ENCODE measurements at regions not wholly inside any gene's neighbourhood (a gene's known extent, or its start where the extent isn't known, plus 50 kb on each side); places are given as distances from the start of the nearest gene placed in this dataset.
"Not testable (repeated sequence)": the region's sequence is repeated elsewhere in the genome, so short reads cannot be mapped to it uniquely, and the experiment has no call there.

DNA sequence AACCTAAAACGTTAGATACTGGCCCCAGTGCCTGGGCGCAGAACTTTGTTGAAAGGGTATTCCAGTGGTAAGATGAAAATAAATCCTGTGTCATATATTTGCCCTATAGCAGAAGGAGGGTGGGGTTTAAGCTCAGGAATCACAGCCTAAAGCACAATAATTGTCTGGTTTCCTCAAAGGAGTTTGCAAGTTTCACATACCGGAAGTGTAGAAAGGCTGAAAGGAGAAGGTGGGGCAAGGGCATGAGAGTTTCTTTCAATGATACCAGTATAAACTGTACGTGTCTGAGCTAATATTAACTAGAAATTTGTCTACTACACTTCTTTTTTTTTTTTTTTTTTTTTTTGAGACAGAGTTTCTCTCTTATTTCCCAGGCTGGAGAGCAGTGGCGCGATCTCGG, 147.9 kb upstream of the WWC1 start:
- TF ChIP-seq, protein P1, sequence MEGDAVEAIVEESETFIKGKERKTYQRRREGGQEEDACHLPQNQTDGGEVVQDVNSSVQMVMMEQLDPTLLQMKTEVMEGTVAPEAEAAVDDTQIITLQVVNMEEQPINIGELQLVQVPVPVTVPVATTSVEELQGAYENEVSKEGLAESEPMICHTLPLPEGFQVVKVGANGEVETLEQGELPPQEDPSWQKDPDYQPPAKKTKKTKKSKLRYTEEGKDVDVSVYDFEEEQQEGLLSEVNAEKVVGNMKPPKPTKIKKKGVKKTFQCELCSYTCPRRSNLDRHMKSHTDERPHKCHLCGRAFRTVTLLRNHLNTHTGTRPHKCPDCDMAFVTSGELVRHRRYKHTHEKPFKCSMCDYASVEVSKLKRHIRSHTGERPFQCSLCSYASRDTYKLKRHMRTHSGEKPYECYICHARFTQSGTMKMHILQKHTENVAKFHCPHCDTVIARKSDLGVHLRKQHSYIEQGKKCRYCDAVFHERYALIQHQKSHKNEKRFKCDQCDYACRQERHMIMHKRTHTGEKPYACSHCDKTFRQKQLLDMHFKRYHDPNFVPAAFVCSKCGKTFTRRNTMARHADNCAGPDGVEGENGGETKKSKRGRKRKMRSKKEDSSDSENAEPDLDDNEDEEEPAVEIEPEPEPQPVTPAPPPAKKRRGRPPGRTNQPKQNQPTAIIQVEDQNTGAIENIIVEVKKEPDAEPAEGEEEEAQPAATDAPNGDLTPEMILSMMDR (IDR thresholded peaks at IDR 0.05; ENCODE audit: poor library complexity, severe bottlenecking) = not testable (repeated sequence)
- TF ChIP-seq, protein P2, sequence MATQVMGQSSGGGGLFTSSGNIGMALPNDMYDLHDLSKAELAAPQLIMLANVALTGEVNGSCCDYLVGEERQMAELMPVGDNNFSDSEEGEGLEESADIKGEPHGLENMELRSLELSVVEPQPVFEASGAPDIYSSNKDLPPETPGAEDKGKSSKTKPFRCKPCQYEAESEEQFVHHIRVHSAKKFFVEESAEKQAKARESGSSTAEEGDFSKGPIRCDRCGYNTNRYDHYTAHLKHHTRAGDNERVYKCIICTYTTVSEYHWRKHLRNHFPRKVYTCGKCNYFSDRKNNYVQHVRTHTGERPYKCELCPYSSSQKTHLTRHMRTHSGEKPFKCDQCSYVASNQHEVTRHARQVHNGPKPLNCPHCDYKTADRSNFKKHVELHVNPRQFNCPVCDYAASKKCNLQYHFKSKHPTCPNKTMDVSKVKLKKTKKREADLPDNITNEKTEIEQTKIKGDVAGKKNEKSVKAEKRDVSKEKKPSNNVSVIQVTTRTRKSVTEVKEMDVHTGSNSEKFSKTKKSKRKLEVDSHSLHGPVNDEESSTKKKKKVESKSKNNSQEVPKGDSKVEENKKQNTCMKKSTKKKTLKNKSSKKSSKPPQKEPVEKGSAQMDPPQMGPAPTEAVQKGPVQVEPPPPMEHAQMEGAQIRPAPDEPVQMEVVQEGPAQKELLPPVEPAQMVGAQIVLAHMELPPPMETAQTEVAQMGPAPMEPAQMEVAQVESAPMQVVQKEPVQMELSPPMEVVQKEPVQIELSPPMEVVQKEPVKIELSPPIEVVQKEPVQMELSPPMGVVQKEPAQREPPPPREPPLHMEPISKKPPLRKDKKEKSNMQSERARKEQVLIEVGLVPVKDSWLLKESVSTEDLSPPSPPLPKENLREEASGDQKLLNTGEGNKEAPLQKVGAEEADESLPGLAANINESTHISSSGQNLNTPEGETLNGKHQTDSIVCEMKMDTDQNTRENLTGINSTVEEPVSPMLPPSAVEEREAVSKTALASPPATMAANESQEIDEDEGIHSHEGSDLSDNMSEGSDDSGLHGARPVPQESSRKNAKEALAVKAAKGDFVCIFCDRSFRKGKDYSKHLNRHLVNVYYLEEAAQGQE (IDR thresholded peaks at IDR 0.05; ENCODE audit: borderline replicate concordance) = not testable (repeated sequence)
- not testable (repeated sequence) for TF ChIP-seq EZH2 (IDR thresholded peaks at IDR 0.05; ENCODE audit: borderline replicate concordance, insufficient read depth, low read length, poor library complexity, severe bottlenecking)
